ENCODE measurements at regions not wholly inside any gene's neighbourhood (a gene's known extent, or its start where the extent isn't known, plus 50 kb on each side); places are given as distances from the start of the nearest gene placed in this dataset.

GRCh38 chr5:39863926-39864552 lies 439.3 kb upstream of the DAB2 start:
- TF ChIP-seq CTCF (IDR thresholded peaks at IDR 0.05; ENCODE audit: low read length) (no peak), EZH2 (optimal IDR thresholded peaks at IDR 0.05; ENCODE audit: low read depth, low read length) (no peak), EZH2phosphoT487 (IDR thresholded peaks at IDR 0.05; ENCODE audit: low read length) (no peak)

Data from MM.1S (cell line).